ENCODE measurements at regions not wholly inside any gene's neighbourhood (a gene's known extent, or its start where the extent isn't known, plus 50 kb on each side); places are given as distances from the start of the nearest gene placed in this dataset.

DNA sequence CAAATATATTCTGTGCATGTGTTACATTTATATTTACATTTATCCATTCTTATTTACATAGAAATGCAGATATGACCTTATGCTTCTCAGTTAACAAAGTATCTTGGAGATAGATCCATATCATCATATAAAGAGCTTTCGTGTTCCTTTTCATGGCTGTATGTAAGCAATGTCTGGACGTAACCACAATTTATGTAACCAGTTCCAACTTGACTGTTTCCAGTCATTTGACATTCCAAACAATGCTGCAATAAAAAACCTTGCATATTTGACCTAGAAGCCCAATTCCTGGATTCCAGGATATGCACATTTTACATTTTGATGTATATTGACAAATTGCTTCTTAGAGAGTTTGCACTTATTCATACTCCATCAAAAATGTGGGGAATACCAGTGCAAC, 113.7 kb upstream of the F13A1 start:
- Histone ChIP-seq H3K27me3 (ENCODE audit: insufficient read depth) (no peaks in the 10 kb centered on the region), H3K27ac (ENCODE audit: low read depth in 2 of 2, low read length in 1 of 2) (no peak overlapping the region), H3K9me2 (no peaks in the 10 kb centered on the region), H3K4me2 (no peak overlapping the region), H3K9me3 (no peaks in the 10 kb centered on the region), H3K4me3 (ENCODE audit: low read depth in 2 of 2, low read length in 1 of 2) (no peak overlapping the region), H4K20me1 (ENCODE audit: insufficient read depth) (no peaks in the 10 kb centered on the region), H3K79me2 (ENCODE audit: insufficient read depth) (no peaks in the 10 kb centered on the region), H3K9ac (no peak overlapping the region), H3K4me1 (ENCODE audit: control insufficient read depth in 1 of 2, insufficient read depth in 2 of 2, low read depth in 1 of 2, low read length in 1 of 2) (no peaks in the 10 kb centered on the region), H3K36me3 (replicated peaks in 1 of 2; ENCODE audit: control insufficient read depth in 1 of 2, insufficient read depth in 2 of 2, low read length in 1 of 2) (no peaks in the 10 kb centered on the region), H2AFZ (ENCODE audit: low read depth) (no peak overlapping the region), H3F3A (replicated peaks; ENCODE audit: insufficient read depth) (no peaks in the 10 kb centered on the region)
- TF ChIP-seq, protein P1, sequence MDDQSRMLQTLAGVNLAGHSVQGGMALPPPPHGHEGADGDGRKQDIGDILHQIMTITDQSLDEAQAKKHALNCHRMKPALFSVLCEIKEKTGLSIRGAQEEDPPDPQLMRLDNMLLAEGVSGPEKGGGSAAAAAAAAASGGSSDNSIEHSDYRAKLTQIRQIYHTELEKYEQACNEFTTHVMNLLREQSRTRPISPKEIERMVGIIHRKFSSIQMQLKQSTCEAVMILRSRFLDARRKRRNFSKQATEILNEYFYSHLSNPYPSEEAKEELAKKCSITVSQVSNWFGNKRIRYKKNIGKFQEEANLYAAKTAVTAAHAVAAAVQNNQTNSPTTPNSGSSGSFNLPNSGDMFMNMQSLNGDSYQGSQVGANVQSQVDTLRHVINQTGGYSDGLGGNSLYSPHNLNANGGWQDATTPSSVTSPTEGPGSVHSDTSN (IDR thresholded peaks at IDR 0.05): no peak
- TF ChIP-seq, protein P2, sequence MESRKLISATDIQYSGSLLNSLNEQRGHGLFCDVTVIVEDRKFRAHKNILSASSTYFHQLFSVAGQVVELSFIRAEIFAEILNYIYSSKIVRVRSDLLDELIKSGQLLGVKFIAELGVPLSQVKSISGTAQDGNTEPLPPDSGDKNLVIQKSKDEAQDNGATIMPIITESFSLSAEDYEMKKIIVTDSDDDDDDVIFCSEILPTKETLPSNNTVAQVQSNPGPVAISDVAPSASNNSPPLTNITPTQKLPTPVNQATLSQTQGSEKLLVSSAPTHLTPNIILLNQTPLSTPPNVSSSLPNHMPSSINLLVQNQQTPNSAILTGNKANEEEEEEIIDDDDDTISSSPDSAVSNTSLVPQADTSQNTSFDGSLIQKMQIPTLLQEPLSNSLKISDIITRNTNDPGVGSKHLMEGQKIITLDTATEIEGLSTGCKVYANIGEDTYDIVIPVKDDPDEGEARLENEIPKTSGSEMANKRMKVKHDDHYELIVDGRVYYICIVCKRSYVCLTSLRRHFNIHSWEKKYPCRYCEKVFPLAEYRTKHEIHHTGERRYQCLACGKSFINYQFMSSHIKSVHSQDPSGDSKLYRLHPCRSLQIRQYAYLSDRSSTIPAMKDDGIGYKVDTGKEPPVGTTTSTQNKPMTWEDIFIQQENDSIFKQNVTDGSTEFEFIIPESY (IDR thresholded peaks at IDR 0.05; ENCODE audit: borderline replicate concordance, low read depth): no peak
- no peak for TF ChIP-seq EZH2phosphoT487 (IDR thresholded peaks at IDR 0.05; ENCODE audit: borderline replicate concordance, low read depth)
- TF ChIP-seq, protein P3, sequence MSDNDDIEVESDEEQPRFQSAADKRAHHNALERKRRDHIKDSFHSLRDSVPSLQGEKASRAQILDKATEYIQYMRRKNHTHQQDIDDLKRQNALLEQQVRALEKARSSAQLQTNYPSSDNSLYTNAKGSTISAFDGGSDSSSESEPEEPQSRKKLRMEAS (IDR thresholded peaks at IDR 0.05; ENCODE audit: low read depth): no peak
- TF ChIP-seq, protein P4, sequence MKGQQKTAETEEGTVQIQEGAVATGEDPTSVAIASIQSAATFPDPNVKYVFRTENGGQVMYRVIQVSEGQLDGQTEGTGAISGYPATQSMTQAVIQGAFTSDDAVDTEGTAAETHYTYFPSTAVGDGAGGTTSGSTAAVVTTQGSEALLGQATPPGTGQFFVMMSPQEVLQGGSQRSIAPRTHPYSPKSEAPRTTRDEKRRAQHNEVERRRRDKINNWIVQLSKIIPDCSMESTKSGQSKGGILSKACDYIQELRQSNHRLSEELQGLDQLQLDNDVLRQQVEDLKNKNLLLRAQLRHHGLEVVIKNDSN (IDR thresholded peaks at IDR 0.05; ENCODE audit: borderline replicate concordance, low read depth): no peak
- TF ChIP-seq FOSL2 (IDR thresholded peaks at IDR 0.05; ENCODE audit: borderline replicate concordance, low read depth): no peak
- TF ChIP-seq, protein P5, sequence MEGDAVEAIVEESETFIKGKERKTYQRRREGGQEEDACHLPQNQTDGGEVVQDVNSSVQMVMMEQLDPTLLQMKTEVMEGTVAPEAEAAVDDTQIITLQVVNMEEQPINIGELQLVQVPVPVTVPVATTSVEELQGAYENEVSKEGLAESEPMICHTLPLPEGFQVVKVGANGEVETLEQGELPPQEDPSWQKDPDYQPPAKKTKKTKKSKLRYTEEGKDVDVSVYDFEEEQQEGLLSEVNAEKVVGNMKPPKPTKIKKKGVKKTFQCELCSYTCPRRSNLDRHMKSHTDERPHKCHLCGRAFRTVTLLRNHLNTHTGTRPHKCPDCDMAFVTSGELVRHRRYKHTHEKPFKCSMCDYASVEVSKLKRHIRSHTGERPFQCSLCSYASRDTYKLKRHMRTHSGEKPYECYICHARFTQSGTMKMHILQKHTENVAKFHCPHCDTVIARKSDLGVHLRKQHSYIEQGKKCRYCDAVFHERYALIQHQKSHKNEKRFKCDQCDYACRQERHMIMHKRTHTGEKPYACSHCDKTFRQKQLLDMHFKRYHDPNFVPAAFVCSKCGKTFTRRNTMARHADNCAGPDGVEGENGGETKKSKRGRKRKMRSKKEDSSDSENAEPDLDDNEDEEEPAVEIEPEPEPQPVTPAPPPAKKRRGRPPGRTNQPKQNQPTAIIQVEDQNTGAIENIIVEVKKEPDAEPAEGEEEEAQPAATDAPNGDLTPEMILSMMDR (IDR thresholded peaks at IDR 0.05): no peak
- TF ChIP-seq RAD21 (IDR thresholded peaks at IDR 0.05; ENCODE audit: low read length): no peak
- TF ChIP-seq RCOR1 (IDR thresholded peaks at IDR 0.05; ENCODE audit: low read length): no peak
- no peak for TF ChIP-seq ELF1 (IDR thresholded peaks at IDR 0.05)
- DNase-seq: no peak
- POLR2A ChIA-PET: no interaction called here
- 2% methylated on average over 2 of the region's 2 CpGs for WGBS (ENCODE audit: low lambda C conversion rate)
- CTCF ChIA-PET: no interaction called here

DNA sequence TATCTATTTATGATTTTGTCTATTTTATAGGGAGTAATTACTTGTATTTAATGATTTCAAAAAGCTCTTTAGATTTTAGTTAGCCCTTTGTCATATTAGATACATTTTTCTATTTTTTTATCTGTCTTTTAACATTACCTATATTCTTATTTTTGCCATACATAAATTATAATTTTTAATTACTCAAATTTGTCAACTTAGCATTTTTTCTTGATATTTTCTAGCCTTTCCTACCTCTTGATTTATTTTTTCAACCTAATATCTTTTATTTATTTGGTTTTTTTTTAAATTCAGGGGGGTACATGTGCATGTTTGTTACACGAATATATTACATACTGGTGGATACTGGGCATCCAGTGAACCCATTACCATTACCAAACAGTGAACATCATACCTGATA, 114.3 kb upstream of the F13A1 start:
- Histone ChIP-seq H2AFZ (ENCODE audit: low read depth) (no peak overlapping the region), H3K4me3 (ENCODE audit: low read depth in 2 of 2, low read length in 1 of 2) (no peak overlapping the region), H3K4me1 (ENCODE audit: control insufficient read depth in 1 of 2, insufficient read depth in 2 of 2, low read depth in 1 of 2, low read length in 1 of 2) (no peaks in the 10 kb centered on the region), H3K9ac (no peak overlapping the region), H3F3A (replicated peaks; ENCODE audit: insufficient read depth) (no peaks in the 10 kb centered on the region), H3K27me3 (ENCODE audit: insufficient read depth) (no peaks in the 10 kb centered on the region), H3K9me3 (no peaks in the 10 kb centered on the region), H3K79me2 (ENCODE audit: insufficient read depth) (no peaks in the 10 kb centered on the region), H4K20me1 (ENCODE audit: insufficient read depth) (no peaks in the 10 kb centered on the region), H3K36me3 (replicated peaks in 1 of 2; ENCODE audit: control insufficient read depth in 1 of 2, insufficient read depth in 2 of 2, low read length in 1 of 2) (no peaks in the 10 kb centered on the region), H3K27ac (ENCODE audit: low read depth in 2 of 2, low read length in 1 of 2) (no peak overlapping the region), H3K9me2 (no peaks in the 10 kb centered on the region), H3K4me2 (no peak overlapping the region)
- DNase-seq: no peak
- CTCF ChIA-PET: no interaction called here
- WGBS (ENCODE audit: low lambda C conversion rate): 3% methylated on average over 1 of the region's 1 CpG
- POLR2A ChIA-PET: no interaction called here
- no peak for TF ChIP-seq EP300 (IDR thresholded peaks at IDR 0.05; ENCODE audit: borderline replicate concordance in 1 of 2, low read depth in 1 of 2, low read length in 1 of 2)
- no peak for TF ChIP-seq FOSL2 (IDR thresholded peaks at IDR 0.05; ENCODE audit: borderline replicate concordance, low read depth)
- TF ChIP-seq, protein P5 (IDR thresholded peaks at IDR 0.05): no peak
- TF ChIP-seq RAD21 (IDR thresholded peaks at IDR 0.05; ENCODE audit: low read length): no peak
- no peak for TF ChIP-seq SIN3A (IDR thresholded peaks at IDR 0.05; ENCODE audit: borderline replicate concordance, low read depth, low read length)
- TF ChIP-seq YY1 (IDR thresholded peaks at IDR 0.05; ENCODE audit: low read depth): no peak
- no peak for TF ChIP-seq SMC3 (IDR thresholded peaks at IDR 0.05; ENCODE audit: low read depth, low read length)
- TF ChIP-seq, protein P6, sequence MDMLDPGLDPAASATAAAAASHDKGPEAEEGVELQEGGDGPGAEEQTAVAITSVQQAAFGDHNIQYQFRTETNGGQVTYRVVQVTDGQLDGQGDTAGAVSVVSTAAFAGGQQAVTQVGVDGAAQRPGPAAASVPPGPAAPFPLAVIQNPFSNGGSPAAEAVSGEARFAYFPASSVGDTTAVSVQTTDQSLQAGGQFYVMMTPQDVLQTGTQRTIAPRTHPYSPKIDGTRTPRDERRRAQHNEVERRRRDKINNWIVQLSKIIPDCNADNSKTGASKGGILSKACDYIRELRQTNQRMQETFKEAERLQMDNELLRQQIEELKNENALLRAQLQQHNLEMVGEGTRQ (IDR thresholded peaks at IDR 0.05; ENCODE audit: borderline replicate concordance, low read depth, low read length): no peak
- no peak for TF ChIP-seq RCOR1 (IDR thresholded peaks at IDR 0.05; ENCODE audit: low read length)

Data from SK-N-SH (cell line).